Heart right ventricle (tissue), 16 donors: ENCODE measurements at regions not wholly inside any gene's neighbourhood (a gene's known extent, or its start where the extent isn't known, plus 50 kb on each side); places are given as distances from the start of the nearest gene placed in this dataset.

Source experiments
- ATAC-seq, 8 donors: fragments of 200-7000 bp; cut with Tn5 transposase; one replicate each; pipeline ENCODE4 v1.9.1; 2020; ENCODE audit warnings: mild to moderate bottlenecking in 8 of 8, moderate library complexity in 8 of 8, moderate number of reproducible peaks in 1 of 8
- DNase-seq, 2 donors: peaks; one replicate each; pipeline ENCODE4 v3.0.0-alpha.2; 2020
- H3K27ac ChIP-seq, 10 donors: fragments of 200-600 bp; sonication (generic) in 2 of 10; one replicate each; pipeline versions ENCODE4 v1.5.0 to v1.8.0; 2020 to 2022; ENCODE audit warnings: mild to moderate bottlenecking in 3 of 10
- H3K27me3 ChIP-seq, 7 donors: fragments of 200-600 bp; one replicate each; pipeline ENCODE4 v1.8.0; 2021 to 2022; ENCODE audit warnings: mild to moderate bottlenecking in 2 of 7
- H3K36me3 ChIP-seq, 9 donors: fragments of 200-600 bp; sonication (generic) in 1 of 9; one replicate each; pipeline versions ENCODE4 v1.5.0 to v1.8.0; 2020 to 2022; ENCODE audit warnings: mild to moderate bottlenecking in 2 of 9
- H3K4me1 ChIP-seq, 9 donors: fragments of 200-600 bp; sonication (generic) in 1 of 9; one replicate each; pipeline versions ENCODE4 v1.5.0 to v1.8.0; 2020 to 2022; ENCODE audit warnings: mild to moderate bottlenecking in 4 of 9
- H3K4me3 ChIP-seq, 10 donors: fragments of 200-600 bp; sonication (generic) in 2 of 10; one replicate each; pipeline versions ENCODE4 v1.5.0 to v1.8.0; 2020 to 2022; ENCODE audit warnings: mild to moderate bottlenecking in 7 of 10, moderate library complexity in 2 of 10
- H3K9me3 ChIP-seq, 11 donors: fragments of 200-600 bp in 10 of 11; sonication (generic) in 2 of 11; one replicate each; pipeline versions ENCODE4 v1.5.0 to v1.8.0; 2013 to 2022; ENCODE audit warnings: mild to moderate bottlenecking in 2 of 11, control low read depth in 1 of 11, moderate library complexity in 1 of 11
- WGBS, 2 donors: extraction: QIAGEN DNeasy Blood & Tissue Kit; methylation state at CpG; one replicate each; pipeline ENCODE4 v1.1.7; 2013; ENCODE audit warnings: inconsistent platforms in 1 of 2; 5-methylcytosine and 5-hydroxymethylcytosine counted together
- intact Hi-C, 10 donors: fragments of 100-400 bp; cut with DNase I; formaldehyde crosslinking; loops; one replicate each; pipeline versions ENCODE4 v1.11.1 to v1.14.2; 2022
- TF ChIP-seq, protein P1 (sequence below), 9 donors: fragments of 200-600 bp; sonication (generic) in 2 of 9; IDR thresholded peaks; one replicate each; pipeline versions ENCODE4 v1.5.0 to v1.8.0; 2021 to 2022; ENCODE audit warnings: antibody characterized with exemption in 9 of 9, mild to moderate bottlenecking in 5 of 9, moderate library complexity in 1 of 9
- donor health status: Arrhythmogenic right ventricular cardiomyopathy.
- donor health status: ischemic (EF 13 %, LVEDD 7.1; RV severe dilation, severe dysfunction).
- donor health status: healthy with polysubstance abuse.
- donor health status: DM: no; HTN: yes; CAD: no.
- donor health status: DM: no; HTN: no; CAD: no.
- donor health status: ischemic (EF 25% LVEDD 6.9; RV normal size, moderate dysfunction).
- donor health status: ischemic (EF 25% LVEDD 5.7; RV mildly dilated, moderate dysfunction).
- donor health status: healthy.
- donor health status: DM: yes; HTN: yes; CAD: no.
- donor health status: Ischemic cardiomyopathy.
- donor health status: ischemic (EF 35%, LVEDD 5.7; RV mildly dilated, moderate dysfunction).
- donor health status: nonischemic (EF 11% LVEDD 7.7; RV severe dilation, severe dysfunction).
- donor health status: DM: yes; HTN: yes; CAD: no.
- donor health status: PGD.
- donor health status: ischemic (EF 29% LVEDD 5.4; RV normal size, mild dysfunction).
- donor health status: nonischemic (EF 23%, LVEDD 6.1; RV moderate dilation, normal function).

DNA sequence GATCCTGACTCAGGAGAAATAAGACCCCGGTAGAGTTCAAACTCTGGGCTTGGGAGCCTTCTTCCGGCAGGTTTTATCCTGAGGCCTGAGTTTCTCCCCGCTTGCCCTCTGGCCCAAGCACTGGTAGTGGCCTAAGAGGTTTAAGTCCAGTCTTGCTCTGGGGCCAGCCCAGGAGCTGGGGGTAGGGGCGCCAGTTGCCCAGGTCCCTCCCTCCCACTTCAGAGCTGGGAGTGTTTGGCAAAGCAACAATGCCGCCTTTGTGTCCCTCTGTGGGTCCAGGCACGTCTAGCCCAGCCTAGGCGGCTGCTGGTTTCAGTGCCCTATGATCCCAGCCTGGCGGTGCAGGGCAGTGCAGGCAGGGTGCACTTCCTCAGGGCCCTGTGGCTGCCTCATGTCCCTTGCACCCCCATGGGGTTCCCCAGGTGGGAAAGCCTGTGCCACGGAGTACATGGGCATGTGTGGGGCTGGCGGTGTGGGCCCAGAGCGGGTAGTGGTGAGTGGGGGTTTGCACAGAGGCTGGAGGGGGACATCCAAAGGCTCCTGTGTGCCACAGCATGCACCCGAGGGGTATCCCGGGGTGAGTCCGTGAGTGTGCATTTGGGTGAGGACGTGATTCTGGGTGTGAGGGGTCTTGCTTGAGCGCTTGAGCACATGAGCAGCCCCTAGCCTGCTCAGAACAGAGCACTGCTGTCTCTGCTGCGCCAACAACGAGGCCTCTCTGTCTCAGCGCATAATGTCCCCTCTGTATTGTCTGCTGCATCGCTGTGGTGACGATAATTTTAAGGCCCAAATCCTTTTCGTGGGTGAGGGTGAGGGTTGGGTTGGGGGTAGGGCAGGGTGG, 61.7 kb upstream of the PSD2 start:
- intact Hi-C loops, result no loop called here
- Histone ChIP-seq H3K4me1 (no peaks in the 10 kb centered on the region), H3K27ac (no peak overlapping the region), H3K9me3 (no peaks in the 10 kb centered on the region), H3K4me3 (no peak overlapping the region), H3K27me3 (no peaks in the 10 kb centered on the region), H3K36me3 (no peaks in the 10 kb centered on the region)
- 90 to 92% methylated on average over 22 of the region's 22 CpGs for WGBS, 2 donors
- DNase-seq (no peak), ATAC-seq (peak in 6 of 8 donors; percentile 17 to 53 (median 30))
- TF ChIP-seq, protein P1, sequence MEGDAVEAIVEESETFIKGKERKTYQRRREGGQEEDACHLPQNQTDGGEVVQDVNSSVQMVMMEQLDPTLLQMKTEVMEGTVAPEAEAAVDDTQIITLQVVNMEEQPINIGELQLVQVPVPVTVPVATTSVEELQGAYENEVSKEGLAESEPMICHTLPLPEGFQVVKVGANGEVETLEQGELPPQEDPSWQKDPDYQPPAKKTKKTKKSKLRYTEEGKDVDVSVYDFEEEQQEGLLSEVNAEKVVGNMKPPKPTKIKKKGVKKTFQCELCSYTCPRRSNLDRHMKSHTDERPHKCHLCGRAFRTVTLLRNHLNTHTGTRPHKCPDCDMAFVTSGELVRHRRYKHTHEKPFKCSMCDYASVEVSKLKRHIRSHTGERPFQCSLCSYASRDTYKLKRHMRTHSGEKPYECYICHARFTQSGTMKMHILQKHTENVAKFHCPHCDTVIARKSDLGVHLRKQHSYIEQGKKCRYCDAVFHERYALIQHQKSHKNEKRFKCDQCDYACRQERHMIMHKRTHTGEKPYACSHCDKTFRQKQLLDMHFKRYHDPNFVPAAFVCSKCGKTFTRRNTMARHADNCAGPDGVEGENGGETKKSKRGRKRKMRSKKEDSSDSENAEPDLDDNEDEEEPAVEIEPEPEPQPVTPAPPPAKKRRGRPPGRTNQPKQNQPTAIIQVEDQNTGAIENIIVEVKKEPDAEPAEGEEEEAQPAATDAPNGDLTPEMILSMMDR (IDR thresholded peaks at IDR 0.05), result no peak

- 90 to 94% methylated on average over 3 of the region's 3 CpGs for WGBS, 2 donors
- Histone ChIP-seq H3K4me3 (no peak overlapping the region), H3K9me3 (no peaks in the 10 kb centered on the region), H3K4me1 (no peaks in the 10 kb centered on the region), H3K27ac (no peak overlapping the region), H3K36me3 (no peaks in the 10 kb centered on the region), H3K27me3 (no peaks in the 10 kb centered on the region)
- intact Hi-C loops, result no loop called here
- TF ChIP-seq, protein P1 (IDR thresholded peaks at IDR 0.05), result no peak
- ATAC-seq (peak in 1 of 8 donors; percentile 16), DNase-seq (no peak)
Observed at GRCh38 chr5:139734539-139734916, 61.1 kb upstream of the PSD2 start.

- H3K27ac ChIP-seq, result no peak overlapping the region
- no peaks in the 10 kb centered on the region for H3K9me3 ChIP-seq
- H3K4me1 ChIP-seq, result peaks cover 0 to 5% (median 0%) of the 10 kb centered on the region in 9 donors
- no peak for ATAC-seq
- no peak overlapping the region for H3K4me3 ChIP-seq
- TF ChIP-seq, protein P1 (IDR thresholded peaks at IDR 0.05), result no peak
- H3K36me3 ChIP-seq, result no peaks in the 10 kb centered on the region
- intact Hi-C loops, result no loop called here
- WGBS, 2 donors, result 94 to 95% methylated on average over 15 of the region's 15 CpGs
- no peak for DNase-seq
- H3K27me3 ChIP-seq, result no peaks in the 10 kb centered on the region
Observed at GRCh38 chr5:139738193-139739149, 57.1 kb upstream of the PSD2 start.

DNA sequence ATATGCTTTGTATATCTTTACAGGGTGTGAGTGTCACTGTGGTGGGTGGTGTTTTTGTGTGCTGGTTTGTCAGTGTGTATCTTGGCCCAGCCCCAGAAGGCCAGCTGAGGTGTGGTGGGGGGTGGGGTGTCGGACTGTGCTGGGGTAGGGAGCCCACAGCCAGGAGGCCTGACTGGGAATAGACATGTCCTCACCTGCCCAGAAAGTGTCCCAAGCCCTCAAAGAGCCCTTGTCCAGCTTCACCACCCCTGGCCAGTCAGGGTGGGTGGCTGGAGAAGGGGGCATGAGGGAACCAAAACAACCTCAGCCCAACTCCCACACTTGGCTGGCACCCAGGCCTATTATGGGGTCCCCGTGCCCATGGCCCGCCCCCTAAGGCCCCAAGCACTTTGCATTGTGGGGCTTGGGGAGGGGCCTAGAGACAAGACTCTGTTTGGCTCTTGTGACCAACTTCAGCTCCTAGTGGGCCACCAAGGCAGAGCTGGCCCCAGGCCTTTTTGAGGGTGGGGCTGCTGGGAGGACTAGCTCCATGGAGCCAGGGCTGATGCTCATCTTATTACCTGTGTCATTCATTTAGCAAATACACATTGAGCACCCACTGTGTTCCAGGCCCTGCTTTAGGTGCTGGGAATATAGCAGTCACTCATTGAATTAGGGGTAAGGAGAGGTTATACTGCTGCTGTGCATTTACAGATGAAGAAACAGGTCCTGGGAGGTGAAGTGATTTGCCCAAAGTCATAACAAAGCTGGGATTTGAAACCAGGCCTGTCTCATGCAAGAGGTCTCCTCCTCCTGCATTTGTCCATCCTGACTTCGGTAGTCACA, 56.2 kb upstream of the PSD2 start:
- H3K27me3 ChIP-seq, result no peaks in the 10 kb centered on the region
- TF ChIP-seq, protein P1 (IDR thresholded peaks at IDR 0.05), result no peak

More for the DNA sequence above, 56.2 kb upstream of the PSD2 start:
- Histone ChIP-seq H3K36me3 (no peaks in the 10 kb centered on the region), H3K4me1 (peaks cover 0 to 5% (median 0%) of the 10 kb centered on the region in 9 donors), H3K4me3 (no peak overlapping the region), H3K27ac (no peak overlapping the region), H3K9me3 (no peaks in the 10 kb centered on the region)
- WGBS, 2 donors, result 87 to 95% methylated on average over 4 of the region's 4 CpGs
- intact Hi-C loops, result no loop called here
- ATAC-seq, result no peak
- DNase-seq, result no peak
